CD4-positive, CD25-positive, alpha-beta regulatory T cell (primary cell): ENCODE measurements at regions not wholly inside any gene's neighbourhood (a gene's known extent, or its start where the extent isn't known, plus 50 kb on each side); places are given as distances from the start of the nearest gene placed in this dataset.

Source experiments
- ATAC-seq, 2 donors: fragments of 150-1000 bp; cut with Tn5 transposase; one replicate each; pipeline ENCODE4 v1.10.0; 2021; ENCODE audit warnings: low read depth in 2 of 2, moderate number of reproducible peaks in 2 of 2, moderate library complexity in 1 of 2
- DNase-seq, 3 donors: peaks; one replicate each; pipeline versions ENCODE4 v3.0.0 to v3.0.0-alpha.2; 2012 to 2022; ENCODE audit warnings: mixed read lengths in 1 of 3
- H3K27ac ChIP-seq: one replicate; pipeline ENCODE4 v1.7.0; 2013; ENCODE audit warnings: mild to moderate bottlenecking, low read length; ENCODE audit not compliant: insufficient read depth, poor library complexity, severe bottlenecking
- H3K27me3 ChIP-seq: one replicate; pipeline ENCODE4 v1.7.0; 2013; ENCODE audit warnings: low read length; ENCODE audit not compliant: control insufficient read depth, insufficient read depth
- H3K36me3 ChIP-seq: one replicate; pipeline ENCODE4 v1.7.0; 2013; ENCODE audit warnings: mild to moderate bottlenecking, low read length, moderate library complexity; ENCODE audit not compliant: control insufficient read depth, insufficient read depth
- H3K4me1 ChIP-seq: 2 replicates; pipeline ENCODE4 v1.7.0; 2013; ENCODE audit warnings: mild to moderate bottlenecking, low read length; ENCODE audit not compliant: insufficient read depth, control insufficient read depth, poor library complexity, severe bottlenecking
- H3K4me3 ChIP-seq: one replicate; pipeline ENCODE4 v1.7.0; 2013; ENCODE audit warnings: low read depth, mild to moderate bottlenecking, low read length, moderate library complexity
- H3K9me3 ChIP-seq, 2 experiments: 1 replicate in 1 of 2; 2 replicates in 1 of 2; pipeline ENCODE4 v1.7.0; 2013; ENCODE audit warnings: low read length in 2 of 2, mild to moderate bottlenecking in 1 of 2, moderate library complexity in 1 of 2; ENCODE audit not compliant: control insufficient read depth in 2 of 2
- H3K27ac Mint-ChIP-seq, 3 donors: one replicate each; pipeline ENCODE4 v1.8.0; 2020 to 2022; ENCODE audit warnings: mild to moderate bottlenecking in 3 of 3, mixed read lengths in 3 of 3, moderate library complexity in 2 of 3
- H3K27me3 Mint-ChIP-seq: one replicate; pipeline ENCODE4 v1.8.0; 2022; ENCODE audit warnings: mild to moderate bottlenecking, mixed read lengths
- H3K36me3 Mint-ChIP-seq: one replicate; pipeline ENCODE4 v1.8.0; 2020; ENCODE audit warnings: mixed read lengths
- H3K4me1 Mint-ChIP-seq, 4 donors: one replicate each; pipeline ENCODE4 v1.8.0; 2020 to 2022; ENCODE audit warnings: mixed read lengths in 4 of 4, mild to moderate bottlenecking in 1 of 4
- H3K4me3 Mint-ChIP-seq, 4 donors: one replicate each; pipeline ENCODE4 v1.8.0; 2020 to 2022; ENCODE audit warnings: mild to moderate bottlenecking in 4 of 4, mixed read lengths in 4 of 4, moderate library complexity in 3 of 4
- H3K9me3 Mint-ChIP-seq, 7 donors: one replicate each; pipeline ENCODE4 v1.8.0; 2020 to 2022; ENCODE audit warnings: mixed read lengths in 7 of 7, mild to moderate bottlenecking in 3 of 7, moderate library complexity in 2 of 7

DNA sequence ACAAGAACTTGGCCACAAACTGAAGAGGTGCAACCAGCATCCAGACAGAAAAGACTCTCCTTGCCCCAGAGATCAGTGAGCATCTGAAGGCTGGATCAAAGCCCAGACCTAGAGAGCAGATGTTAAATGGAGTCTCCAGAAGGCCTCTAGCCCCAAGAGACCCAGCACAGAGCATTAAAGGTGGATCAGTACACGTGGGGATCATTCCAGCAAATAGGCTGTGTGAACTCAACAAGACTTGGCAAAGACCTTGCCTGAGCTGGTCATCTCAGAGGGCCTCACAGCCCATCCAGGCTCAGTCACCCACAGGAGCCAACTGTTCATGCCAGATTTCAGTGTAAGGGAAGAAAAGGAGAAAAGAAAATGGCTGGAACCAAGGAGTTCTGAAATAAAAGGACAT, 214.0 kb downstream of the ENC1 start:
- Mint-ChIP-seq H3K36me3 (no peaks in the 10 kb centered on the region), H3K4me1 (no peaks in the 10 kb centered on the region), H3K27ac (no peak overlapping the region), H3K27me3 (peaks cover 29% of the 10 kb centered on the region), H3K9me3 (peaks cover 0 to 7% (median 0%) of the 10 kb centered on the region in 7 donors), H3K4me3 (no peak overlapping the region)
- no peak for ATAC-seq
- no peaks in the 10 kb centered on the region for H3K9me3 ChIP-seq
- no peak overlapping the region for H3K27ac ChIP-seq
- no peak for DNase-seq
- peaks cover 3% of the 10 kb centered on the region for H3K27me3 ChIP-seq
- no peaks in the 10 kb centered on the region for H3K36me3 ChIP-seq
- H3K4me3 ChIP-seq: no peak overlapping the region
- no peaks in the 10 kb centered on the region for H3K4me1 ChIP-seq

DNA sequence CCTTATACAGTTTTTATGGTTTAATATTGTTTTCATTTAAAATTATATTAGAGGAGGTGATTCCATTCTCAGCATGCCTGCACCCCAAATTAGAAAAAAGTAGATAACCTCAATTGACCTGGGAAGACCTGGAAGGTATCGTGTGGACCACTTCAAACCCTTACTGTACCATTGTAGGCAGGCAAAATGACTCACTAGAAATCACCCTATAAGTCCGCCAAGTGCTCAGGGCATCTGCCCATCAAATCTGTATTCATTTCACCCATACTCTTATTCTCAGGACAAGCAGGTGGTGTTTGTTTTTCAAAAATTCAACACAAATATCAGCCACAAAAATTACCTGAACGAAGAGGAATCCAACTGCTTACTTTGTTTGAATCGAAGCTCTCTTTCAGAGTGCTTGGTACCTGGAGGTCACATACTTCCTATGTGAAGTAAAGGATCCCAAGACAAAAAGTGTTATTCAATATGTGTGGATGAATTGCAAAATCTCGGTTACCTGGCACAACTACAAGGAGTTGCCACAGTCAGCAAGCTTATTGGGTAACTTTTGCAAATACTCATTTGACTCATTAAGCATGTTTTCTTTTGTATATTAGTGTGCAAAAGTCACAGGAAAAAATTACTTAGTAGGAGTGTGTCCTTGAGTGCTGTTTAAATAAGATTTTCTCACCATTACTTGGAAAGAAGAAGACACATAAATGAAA, 216.2 kb downstream of the ENC1 start:
- Mint-ChIP-seq H3K36me3 (no peaks in the 10 kb centered on the region), H3K27me3 (peaks cover 23% of the 10 kb centered on the region), H3K27ac (no peak overlapping the region), H3K9me3 (peaks cover 0 to 5% (median 0%) of the 10 kb centered on the region in 7 donors), H3K4me1 (no peaks in the 10 kb centered on the region), H3K4me3 (no peak overlapping the region)
- ATAC-seq: no peak
- H3K36me3 ChIP-seq: no peaks in the 10 kb centered on the region
- no peaks in the 10 kb centered on the region for H3K4me1 ChIP-seq
- DNase-seq: no peak
- no peaks in the 10 kb centered on the region for H3K27me3 ChIP-seq
- H3K4me3 ChIP-seq: no peak overlapping the region
- H3K9me3 ChIP-seq: no peaks in the 10 kb centered on the region
- H3K27ac ChIP-seq: no peak overlapping the region

DNA sequence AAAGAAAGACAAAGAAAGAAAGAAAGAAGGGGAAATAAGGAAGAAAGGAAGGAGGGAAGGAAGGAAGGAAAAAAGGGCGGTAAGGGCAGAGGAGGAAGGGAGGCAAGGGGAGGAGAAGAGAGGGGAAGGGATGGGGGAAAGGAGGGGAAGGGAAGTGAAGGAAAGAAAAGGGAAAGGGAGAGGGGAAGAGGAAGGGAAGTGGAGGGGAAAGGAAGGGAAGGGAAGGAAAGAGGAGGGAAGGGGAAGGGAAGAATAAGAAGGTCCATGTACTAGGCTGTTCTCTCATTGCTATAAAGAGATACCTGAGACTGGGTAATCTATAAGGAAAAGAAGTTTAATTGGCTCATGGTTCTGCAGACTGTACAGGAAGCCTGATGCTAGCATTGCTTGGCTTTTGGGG, 217.1 kb downstream of the ENC1 start:
- Histone ChIP-seq H3K9me3 (no peaks in the 10 kb centered on the region), H3K27me3 (no peaks in the 10 kb centered on the region), H3K4me1 (no peaks in the 10 kb centered on the region), H3K36me3 (no peaks in the 10 kb centered on the region), H3K4me3 (no peak overlapping the region), H3K27ac (no peak overlapping the region)
- peaks cover 29% of the 10 kb centered on the region for H3K27me3 Mint-ChIP-seq
- no peak overlapping the region for H3K27ac Mint-ChIP-seq
- H3K9me3 Mint-ChIP-seq: peaks cover 0 to 3% (median 0%) of the 10 kb centered on the region in 7 donors
- no peaks in the 10 kb centered on the region for H3K36me3 Mint-ChIP-seq
- ATAC-seq (no peak), DNase-seq (no peak)
- no peaks in the 10 kb centered on the region for H3K4me1 Mint-ChIP-seq
- H3K4me3 Mint-ChIP-seq: no peak overlapping the region

DNA sequence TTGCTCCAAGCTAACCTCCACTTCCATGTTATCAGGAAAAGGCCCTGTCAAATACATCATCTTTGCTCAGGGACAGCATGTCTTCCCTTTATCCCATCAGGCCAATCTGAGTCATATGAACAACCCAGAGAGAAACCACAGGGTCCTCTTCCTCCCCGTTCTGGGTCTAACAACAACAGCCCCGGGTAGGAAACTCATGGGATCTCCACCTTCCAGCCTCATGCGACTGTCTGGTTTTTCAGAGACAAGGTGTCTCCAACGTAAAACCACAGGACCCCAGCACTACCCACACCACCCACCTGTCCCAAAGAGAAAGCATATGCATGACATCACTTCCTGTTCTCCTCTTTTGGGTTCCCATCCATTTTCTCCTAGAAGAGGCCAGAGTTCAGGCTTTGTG, 217.9 kb downstream of the ENC1 start:
- H3K36me3 ChIP-seq: no peaks in the 10 kb centered on the region
- Mint-ChIP-seq H3K4me3 (no peak overlapping the region), H3K36me3 (no peaks in the 10 kb centered on the region), H3K27me3 (peaks cover 29% of the 10 kb centered on the region), H3K4me1 (no peaks in the 10 kb centered on the region), H3K27ac (no peak overlapping the region), H3K9me3 (peaks cover 0 to 3% (median 0%) of the 10 kb centered on the region in 7 donors)
- H3K27me3 ChIP-seq: no peaks in the 10 kb centered on the region
- H3K27ac ChIP-seq: no peak overlapping the region
- ATAC-seq: no peak
- no peak for DNase-seq
- H3K4me3 ChIP-seq: no peak overlapping the region
- H3K4me1 ChIP-seq: no peaks in the 10 kb centered on the region
- H3K9me3 ChIP-seq: no peaks in the 10 kb centered on the region

DNA sequence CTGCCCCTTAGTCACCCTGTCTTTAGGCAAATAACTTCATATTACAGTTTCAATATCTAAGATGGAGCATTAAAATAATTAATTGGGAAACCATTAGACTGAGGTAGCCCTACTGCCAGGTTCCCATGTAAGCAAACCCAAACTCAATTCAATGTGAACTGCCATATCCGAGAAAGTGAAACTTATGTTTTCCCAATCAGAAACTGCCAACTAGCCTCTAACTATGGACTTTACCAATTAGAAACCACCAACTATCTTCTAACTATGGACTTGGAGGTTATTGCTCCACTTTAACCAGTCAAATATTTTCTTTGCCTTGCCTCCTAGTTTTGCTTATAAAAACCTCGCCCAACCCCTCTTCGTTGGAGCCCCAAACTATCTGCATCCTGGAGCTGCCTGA, 218.5 kb downstream of the ENC1 start:
- H3K27me3 ChIP-seq: no peaks in the 10 kb centered on the region
- peaks cover 24% of the 10 kb centered on the region for H3K27me3 Mint-ChIP-seq
- H3K27ac ChIP-seq: no peak overlapping the region
- H3K9me3 ChIP-seq: no peaks in the 10 kb centered on the region
- no peaks in the 10 kb centered on the region for H3K4me1 ChIP-seq
- no peaks in the 10 kb centered on the region for H3K4me1 Mint-ChIP-seq
- ATAC-seq (no peak), DNase-seq (no peak)
- no peaks in the 10 kb centered on the region for H3K36me3 Mint-ChIP-seq
- H3K9me3 Mint-ChIP-seq: peaks cover 0 to 3% (median 0%) of the 10 kb centered on the region in 7 donors
- H3K27ac Mint-ChIP-seq: no peak overlapping the region
- no peaks in the 10 kb centered on the region for H3K36me3 ChIP-seq
- H3K4me3 ChIP-seq: no peak overlapping the region
- H3K4me3 Mint-ChIP-seq: no peak overlapping the region

DNA sequence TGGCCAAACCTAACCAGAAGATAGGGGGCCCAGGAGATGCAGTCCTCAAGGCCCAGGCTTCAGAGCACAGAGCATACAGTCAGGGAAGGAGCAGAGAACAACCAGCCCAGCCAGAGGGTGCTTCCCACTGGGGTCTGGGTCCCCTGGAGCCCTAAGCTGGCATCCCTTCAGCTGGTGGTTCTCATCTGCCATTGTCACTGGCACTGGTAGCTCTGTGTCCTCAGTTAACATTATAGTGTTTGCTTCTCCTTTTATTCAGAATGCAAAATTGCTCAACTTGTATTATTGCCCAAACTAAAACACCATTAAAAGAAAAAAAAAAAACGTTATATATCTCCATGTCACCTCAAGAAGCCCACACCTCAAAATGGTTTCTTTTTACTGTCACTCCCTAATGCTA, 219.2 kb downstream of the ENC1 start:
- no peak overlapping the region for H3K4me3 ChIP-seq
- Mint-ChIP-seq H3K27ac (no peak overlapping the region), H3K9me3 (peaks cover 0 to 3% (median 0%) of the 10 kb centered on the region in 7 donors), H3K4me1 (no peaks in the 10 kb centered on the region), H3K36me3 (no peaks in the 10 kb centered on the region), H3K4me3 (no peak overlapping the region), H3K27me3 (peaks cover 28% of the 10 kb centered on the region)
- H3K36me3 ChIP-seq: no peaks in the 10 kb centered on the region
- H3K9me3 ChIP-seq: no peaks in the 10 kb centered on the region
- DNase-seq (no peak), ATAC-seq (no peak)
- H3K27me3 ChIP-seq: no peaks in the 10 kb centered on the region
- no peaks in the 10 kb centered on the region for H3K4me1 ChIP-seq
- H3K27ac ChIP-seq: no peak overlapping the region

DNA sequence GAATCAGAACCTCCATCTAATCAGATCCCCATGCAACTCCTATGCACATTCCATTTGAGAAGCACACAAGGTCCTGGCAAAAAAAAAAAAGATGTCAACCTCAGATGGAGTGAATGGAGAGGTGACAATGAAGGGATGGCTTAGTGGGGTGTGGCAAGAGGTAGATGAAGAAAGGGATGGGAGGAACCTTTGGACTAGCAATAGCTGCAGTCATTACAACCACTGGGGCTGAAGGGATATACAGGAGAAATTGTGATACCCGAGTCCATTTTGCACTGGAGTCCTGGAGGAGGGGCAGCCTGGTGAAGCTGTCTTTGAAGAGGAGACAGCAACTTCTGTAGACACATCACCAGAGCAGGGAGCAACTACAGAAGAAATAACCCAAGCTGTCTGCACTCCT, 219.6 kb downstream of the ENC1 start:
- ATAC-seq: no peak
- no peaks in the 10 kb centered on the region for H3K27me3 ChIP-seq
- H3K36me3 Mint-ChIP-seq: no peaks in the 10 kb centered on the region
- no peaks in the 10 kb centered on the region for H3K4me1 Mint-ChIP-seq
- DNase-seq: no peak
- H3K27ac ChIP-seq: no peak overlapping the region
- no peaks in the 10 kb centered on the region for H3K9me3 ChIP-seq
- H3K9me3 Mint-ChIP-seq: peaks cover 0 to 3% (median 0%) of the 10 kb centered on the region in 7 donors
- H3K36me3 ChIP-seq: no peaks in the 10 kb centered on the region
- H3K4me3 Mint-ChIP-seq: no peak overlapping the region
- no peaks in the 10 kb centered on the region for H3K4me1 ChIP-seq
- H3K27ac Mint-ChIP-seq: no peak overlapping the region
- no peak overlapping the region for H3K4me3 ChIP-seq
- H3K27me3 Mint-ChIP-seq: peaks cover 33% of the 10 kb centered on the region

DNA sequence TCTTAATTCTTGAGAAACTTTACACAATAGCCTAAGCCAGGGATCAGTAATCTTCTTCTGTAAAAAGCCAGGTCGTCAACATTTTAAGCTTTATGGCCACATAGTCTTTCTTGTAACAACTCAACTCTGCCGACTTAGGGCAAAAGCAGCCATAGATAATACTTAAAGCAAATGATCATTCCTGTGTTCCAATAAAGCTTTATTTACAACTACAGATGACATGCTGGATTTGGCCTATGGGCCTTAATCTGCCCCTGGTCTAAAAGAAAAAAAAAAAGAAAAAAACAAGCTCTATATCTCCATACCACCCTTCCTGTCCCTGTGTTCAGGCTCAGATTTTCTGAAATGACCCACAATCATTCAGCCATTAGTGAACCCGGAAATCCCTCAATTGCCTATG, 220.3 kb downstream of the ENC1 start:
- H3K36me3 Mint-ChIP-seq: no peaks in the 10 kb centered on the region
- H3K9me3 Mint-ChIP-seq: peaks cover 0 to 3% (median 0%) of the 10 kb centered on the region in 7 donors

More for the DNA sequence above, 220.3 kb downstream of the ENC1 start:
- Histone ChIP-seq H3K27me3 (no peaks in the 10 kb centered on the region), H3K27ac (no peak overlapping the region), H3K4me1 (no peaks in the 10 kb centered on the region), H3K36me3 (no peaks in the 10 kb centered on the region), H3K9me3 (no peaks in the 10 kb centered on the region), H3K4me3 (no peak overlapping the region)
- DNase-seq (no peak), ATAC-seq (no peak)
- no peak overlapping the region for H3K27ac Mint-ChIP-seq
- peaks cover 37% of the 10 kb centered on the region for H3K27me3 Mint-ChIP-seq
- peak overlapping the region in 1 of 4 donors; percentile 75 for H3K4me3 Mint-ChIP-seq
- H3K4me1 Mint-ChIP-seq: no peaks in the 10 kb centered on the region
